GM12875 (cell line): ENCODE measurements at regions not wholly inside any gene's neighbourhood (a gene's known extent, or its start where the extent isn't known, plus 50 kb on each side); places are given as distances from the start of the nearest gene placed in this dataset.
"Not testable (repeated sequence)": the region's sequence is repeated elsewhere in the genome, so short reads cannot be mapped to it uniquely, and the experiment has no call there.

Experiments used
- H3K4me3 ChIP-seq: one replicate; pipeline ENCODE4 v1.5.1; 2011; ENCODE audit warnings: low read depth, low read length, control low read depth
- TF ChIP-seq, protein P1 (sequence below): IDR thresholded peaks from 2 replicates; pipeline ENCODE4 v1.5.1; 2011; ENCODE audit warnings: low read depth, mild to moderate bottlenecking, control low read depth, inconsistent platforms, low read length, moderate library complexity, borderline replicate concordance; ENCODE audit not compliant: insufficient read depth

- TF ChIP-seq, protein P1, sequence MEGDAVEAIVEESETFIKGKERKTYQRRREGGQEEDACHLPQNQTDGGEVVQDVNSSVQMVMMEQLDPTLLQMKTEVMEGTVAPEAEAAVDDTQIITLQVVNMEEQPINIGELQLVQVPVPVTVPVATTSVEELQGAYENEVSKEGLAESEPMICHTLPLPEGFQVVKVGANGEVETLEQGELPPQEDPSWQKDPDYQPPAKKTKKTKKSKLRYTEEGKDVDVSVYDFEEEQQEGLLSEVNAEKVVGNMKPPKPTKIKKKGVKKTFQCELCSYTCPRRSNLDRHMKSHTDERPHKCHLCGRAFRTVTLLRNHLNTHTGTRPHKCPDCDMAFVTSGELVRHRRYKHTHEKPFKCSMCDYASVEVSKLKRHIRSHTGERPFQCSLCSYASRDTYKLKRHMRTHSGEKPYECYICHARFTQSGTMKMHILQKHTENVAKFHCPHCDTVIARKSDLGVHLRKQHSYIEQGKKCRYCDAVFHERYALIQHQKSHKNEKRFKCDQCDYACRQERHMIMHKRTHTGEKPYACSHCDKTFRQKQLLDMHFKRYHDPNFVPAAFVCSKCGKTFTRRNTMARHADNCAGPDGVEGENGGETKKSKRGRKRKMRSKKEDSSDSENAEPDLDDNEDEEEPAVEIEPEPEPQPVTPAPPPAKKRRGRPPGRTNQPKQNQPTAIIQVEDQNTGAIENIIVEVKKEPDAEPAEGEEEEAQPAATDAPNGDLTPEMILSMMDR, result no peak
These were observed 580.4 kb downstream of the UQCRFS1 start for GRCh38 chr19:28632371-28633080.

DNA sequence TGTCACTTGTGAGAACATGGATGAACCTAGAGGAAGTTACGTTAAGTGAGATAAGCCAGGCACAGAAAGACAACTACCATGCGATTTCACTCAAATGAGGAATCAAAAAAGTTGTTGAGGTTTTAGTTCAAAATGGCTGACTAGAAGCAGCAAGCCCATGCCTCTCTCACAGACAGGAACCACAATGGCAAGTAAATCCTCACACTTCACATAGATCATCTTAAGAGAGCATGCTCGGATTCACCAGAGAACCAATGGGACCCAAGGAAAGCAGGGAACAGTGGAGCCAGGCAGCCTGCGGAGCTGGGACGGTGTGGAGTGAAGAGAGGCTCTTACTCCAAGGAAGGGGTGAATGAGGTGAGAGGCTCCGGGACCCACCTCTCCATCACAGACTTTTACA, 581.0 kb downstream of the UQCRFS1 start:
- TF ChIP-seq, protein P1, result no peak
- H3K4me3 ChIP-seq, result no peak overlapping the region

More at GRCh38 chr19:28632371-28633080, 580.4 kb downstream of the UQCRFS1 start:
- no peak overlapping the region for H3K4me3 ChIP-seq

DNA sequence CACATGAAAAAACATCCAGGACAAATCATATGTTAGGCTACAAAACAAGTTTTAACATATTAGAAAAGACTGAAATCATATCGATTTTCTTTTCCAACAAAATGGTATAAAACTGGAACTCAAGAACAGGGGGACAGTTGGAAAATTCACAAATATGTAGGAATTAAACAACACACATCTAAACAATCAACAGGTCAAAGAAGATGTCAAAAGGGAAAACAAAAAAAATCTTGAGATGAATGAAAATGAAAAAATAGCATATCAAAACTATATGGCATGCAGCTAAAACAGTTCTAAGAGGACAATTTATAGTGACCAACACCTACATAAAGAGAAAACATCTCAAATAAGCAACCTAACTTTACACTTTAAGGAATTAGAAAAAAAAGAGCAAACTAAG, 585.3 kb downstream of the UQCRFS1 start:
- TF ChIP-seq, protein P1, result no peak

GRCh38 chr19:28626407-28626806, 586.5 kb downstream of the UQCRFS1 start:
- H3K4me3 ChIP-seq, result not testable (repeated sequence)

More for the DNA sequence above, 585.3 kb downstream of the UQCRFS1 start:
- no peak overlapping the region for H3K4me3 ChIP-seq

DNA sequence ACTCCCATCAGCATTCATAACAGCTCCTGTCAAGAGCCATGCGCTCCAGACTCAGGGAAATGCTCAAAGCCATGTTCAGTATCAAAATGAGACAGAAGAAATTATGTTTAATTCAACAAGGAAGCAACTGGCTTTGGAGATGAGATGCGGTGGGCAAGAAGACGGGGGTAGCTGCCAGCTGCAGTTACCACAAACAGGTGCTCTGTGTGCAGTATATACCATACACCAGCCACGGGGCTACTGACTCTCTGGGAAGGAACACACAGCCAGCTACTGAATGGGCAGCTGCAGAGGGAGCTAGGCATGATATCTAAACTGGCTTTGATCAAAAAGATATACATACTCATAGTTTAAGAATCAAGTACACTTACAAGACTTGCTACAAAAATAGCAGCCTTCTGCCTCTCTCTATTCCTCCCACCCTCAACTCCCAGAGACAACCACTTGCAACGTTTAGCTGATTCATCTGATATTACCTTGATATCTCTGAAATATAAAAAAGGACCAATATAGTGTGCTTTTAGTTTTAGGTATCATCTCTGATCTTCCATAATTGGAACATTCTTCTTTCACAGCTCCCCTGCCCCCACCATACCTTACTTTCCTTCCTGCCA, 593.0 kb downstream of the UQCRFS1 start:
- TF ChIP-seq, protein P1, result no peak
- no peak overlapping the region for H3K4me3 ChIP-seq

GRCh38 chr19:28618504-28618903, 594.4 kb downstream of the UQCRFS1 start:
- no peak overlapping the region for H3K4me3 ChIP-seq
- TF ChIP-seq, protein P1, result no peak

GRCh38 chr19:28615966-28616365, 597.0 kb downstream of the UQCRFS1 start:
- H3K4me3 ChIP-seq, result no peak overlapping the region

More at GRCh38 chr19:28615966-28616365, 597.0 kb downstream of the UQCRFS1 start:
- TF ChIP-seq, protein P1, result no peak
